Retina (tissue), 1 donor: ENCODE measurements at regions not wholly inside any gene's neighbourhood (a gene's known extent, or its start where the extent isn't known, plus 50 kb on each side); places are given as distances from the start of the nearest gene placed in this dataset.
"Not testable (repeated sequence)": the region's sequence is repeated elsewhere in the genome, so short reads cannot be mapped to it uniquely, and the experiment has no call there.

ENCODE experiments used
- DNase-seq: peaks from one replicate; pipeline ENCODE4 v3.0.0-alpha.2; 2016

GRCh38 chr5:124873188-124873587 is 126.7 kb upstream of the ZNF608 start:
- DNase-seq: no peak

GRCh38 chr5:124873713-124874112 is 127.3 kb upstream of the ZNF608 start:
- DNase-seq: no peak

GRCh38 chr5:124876566-124876965 is 130.1 kb upstream of the ZNF608 start:
- no peak for DNase-seq

- no peak for DNase-seq
Measured at GRCh38 chr5:124876983-124877382, 130.5 kb upstream of the ZNF608 start.

- DNase-seq: no peak
Measured at GRCh38 chr5:124877501-124878146, 131.2 kb upstream of the ZNF608 start.

- no peak for DNase-seq
Measured at GRCh38 chr5:124878583-124879342, 132.3 kb upstream of the ZNF608 start.

- no peak for DNase-seq
Measured at GRCh38 chr5:124880903-124881697, 134.7 kb upstream of the ZNF608 start.

- DNase-seq: no peak
Measured at GRCh38 chr5:124883681-124884080, 137.2 kb upstream of the ZNF608 start.

GRCh38 chr5:124884114-124884513 is 137.7 kb upstream of the ZNF608 start:
- DNase-seq: no peak

- DNase-seq: no peak
Measured at GRCh38 chr5:124885490-124885889, 139.1 kb upstream of the ZNF608 start.

- DNase-seq: no peak
Measured at GRCh38 chr5:124887223-124887622, 140.8 kb upstream of the ZNF608 start.

- peak; percentile 33 for DNase-seq
Measured at GRCh38 chr5:124888050-124888506, 141.6 kb upstream of the ZNF608 start.

GRCh38 chr5:124888622-124889485 is 142.4 kb upstream of the ZNF608 start:
- peak; percentile 35 for DNase-seq

GRCh38 chr5:124889486-124889825 is 143.0 kb upstream of the ZNF608 start:
- peak; percentile 33 for DNase-seq

- DNase-seq: no peak
Measured at GRCh38 chr5:124889850-124890249, 143.4 kb upstream of the ZNF608 start.

GRCh38 chr5:124890442-124890841 is 144.0 kb upstream of the ZNF608 start:
- not testable (repeated sequence) for DNase-seq

GRCh38 chr5:124891179-124891578 is 144.7 kb upstream of the ZNF608 start:
- DNase-seq: no peak

- DNase-seq: no peak
Measured at GRCh38 chr5:124892185-124892848, 145.9 kb upstream of the ZNF608 start.

- no peak for DNase-seq
Measured at GRCh38 chr5:124894541-124894940, 148.1 kb upstream of the ZNF608 start.

GRCh38 chr5:124895236-124895635 is 148.8 kb upstream of the ZNF608 start:
- peak; percentile 95 for DNase-seq

- DNase-seq: no peak
Measured at GRCh38 chr5:124901081-124901480, 154.6 kb upstream of the ZNF608 start.
